SK-N-SH (cell line): ENCODE measurements at regions not wholly inside any gene's neighbourhood (a gene's known extent, or its start where the extent isn't known, plus 50 kb on each side); places are given as distances from the start of the nearest gene placed in this dataset.

Experiments used
- CHD2 ChIP-seq: fragments of 150-350 bp; IDR thresholded peaks from 2 replicates; pipeline ENCODE4 v1.6.1; 2018; ENCODE audit warnings: low read length; ENCODE audit not compliant: partially characterized antibody
- CTCF ChIP-seq: fragments of 200-600 bp; sonication (generic); IDR thresholded peaks from 2 replicates; pipeline ENCODE4 v1.6.1; 2017; ENCODE audit warnings: antibody characterized with exemption, mild to moderate bottlenecking, moderate library complexity
- EZH2phosphoT487 ChIP-seq: fragments of 200-600 bp; sonication (generic); IDR thresholded peaks from 2 replicates; pipeline ENCODE4 v1.6.1; 2017; ENCODE audit warnings: low read depth, mixed run types, mild to moderate bottlenecking, antibody characterized with exemption, moderate library complexity, borderline replicate concordance
- REST ChIP-seq: IDR thresholded peaks from 2 replicates; pipeline ENCODE4 v1.6.1; 2012; ENCODE audit warnings: mild to moderate bottlenecking, low read depth, low read length, moderate library complexity
- TEAD4 ChIP-seq: IDR thresholded peaks from 2 replicates; pipeline ENCODE4 v1.4.0; 2012; ENCODE audit warnings: mild to moderate bottlenecking, borderline replicate concordance; ENCODE audit not compliant: insufficient read depth
- YY1 ChIP-seq: IDR thresholded peaks from 2 replicates; pipeline ENCODE4 v1.4.0; 2012; ENCODE audit warnings: low read depth, mild to moderate bottlenecking
- ZBTB33 ChIP-seq: IDR thresholded peaks from 2 replicates; pipeline ENCODE4 v1.4.0; 2012; ENCODE audit warnings: low read depth, borderline replicate concordance

- TF ChIP-seq TEAD4 (no peak), CHD2 (no peak), CTCF (no peak), REST (no peak), EZH2phosphoT487 (no peak), ZBTB33 (no peak), YY1 (no peak)
Observed at GRCh38 chr7:63071920-63072319, 926.7 kb upstream of the ZNF722 start.
